ENCODE measurements at regions not wholly inside any gene's neighbourhood (a gene's known extent, or its start where the extent isn't known, plus 50 kb on each side); places are given as distances from the start of the nearest gene placed in this dataset.

DNA sequence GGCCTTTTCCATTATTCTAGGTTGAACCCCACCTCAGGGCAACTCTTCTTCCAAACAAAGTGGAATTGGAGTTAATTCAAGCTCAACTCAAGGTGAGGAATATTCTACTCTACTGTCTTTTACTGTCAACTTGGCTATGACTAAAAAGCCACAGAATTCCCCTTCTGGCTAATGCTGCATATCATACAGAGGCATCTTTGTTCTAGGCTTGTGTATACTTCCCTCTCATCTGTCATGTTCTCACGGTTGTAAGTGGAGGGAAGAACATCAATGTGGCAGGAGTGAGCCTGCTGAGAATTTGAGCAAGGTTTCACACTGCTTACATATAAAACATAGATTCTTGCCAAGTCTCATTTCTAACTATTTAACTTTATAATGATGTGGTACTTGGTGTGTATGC is 921.4 kb upstream of the CNTN5 start:
- TF ChIP-seq CTCF (IDR thresholded peaks at IDR 0.05) (no peak), SIN3A (IDR thresholded peaks at IDR 0.05; ENCODE audit: borderline replicate concordance, low read depth, low read length) (no peak)

Data from SK-N-SH (cell line).